Heart right ventricle (tissue), 16 donors: ENCODE measurements at regions not wholly inside any gene's neighbourhood (a gene's known extent, or its start where the extent isn't known, plus 50 kb on each side); places are given as distances from the start of the nearest gene placed in this dataset.

Source experiments
- ATAC-seq, 8 donors: fragments of 200-7000 bp; cut with Tn5 transposase; one replicate each; pipeline ENCODE4 v1.9.1; 2020; ENCODE audit warnings: mild to moderate bottlenecking in 8 of 8, moderate library complexity in 8 of 8, moderate number of reproducible peaks in 1 of 8
- DNase-seq, 2 donors: peaks; one replicate each; pipeline ENCODE4 v3.0.0-alpha.2; 2020
- H3K27ac ChIP-seq, 10 donors: fragments of 200-600 bp; sonication (generic) in 2 of 10; one replicate each; pipeline versions ENCODE4 v1.5.0 to v1.8.0; 2020 to 2022; ENCODE audit warnings: mild to moderate bottlenecking in 3 of 10
- H3K27me3 ChIP-seq, 7 donors: fragments of 200-600 bp; one replicate each; pipeline ENCODE4 v1.8.0; 2021 to 2022; ENCODE audit warnings: mild to moderate bottlenecking in 2 of 7
- H3K36me3 ChIP-seq, 9 donors: fragments of 200-600 bp; sonication (generic) in 1 of 9; one replicate each; pipeline versions ENCODE4 v1.5.0 to v1.8.0; 2020 to 2022; ENCODE audit warnings: mild to moderate bottlenecking in 2 of 9
- H3K4me1 ChIP-seq, 9 donors: fragments of 200-600 bp; sonication (generic) in 1 of 9; one replicate each; pipeline versions ENCODE4 v1.5.0 to v1.8.0; 2020 to 2022; ENCODE audit warnings: mild to moderate bottlenecking in 4 of 9
- H3K4me3 ChIP-seq, 10 donors: fragments of 200-600 bp; sonication (generic) in 2 of 10; one replicate each; pipeline versions ENCODE4 v1.5.0 to v1.8.0; 2020 to 2022; ENCODE audit warnings: mild to moderate bottlenecking in 7 of 10, moderate library complexity in 2 of 10
- H3K9me3 ChIP-seq, 11 donors: fragments of 200-600 bp in 10 of 11; sonication (generic) in 2 of 11; one replicate each; pipeline versions ENCODE4 v1.5.0 to v1.8.0; 2013 to 2022; ENCODE audit warnings: mild to moderate bottlenecking in 2 of 11, control low read depth in 1 of 11, moderate library complexity in 1 of 11
- CTCF ChIP-seq, 9 donors: fragments of 200-600 bp; sonication (generic) in 2 of 9; IDR thresholded peaks; one replicate each; pipeline versions ENCODE4 v1.5.0 to v1.8.0; 2021 to 2022; ENCODE audit warnings: antibody characterized with exemption in 9 of 9, mild to moderate bottlenecking in 5 of 9, moderate library complexity in 1 of 9
- WGBS, 2 donors: extraction: QIAGEN DNeasy Blood & Tissue Kit; methylation state at CpG; one replicate each; pipeline ENCODE4 v1.1.7; 2013; ENCODE audit warnings: inconsistent platforms in 1 of 2; 5-methylcytosine and 5-hydroxymethylcytosine counted together
- intact Hi-C, 10 donors: fragments of 100-400 bp; cut with DNase I; formaldehyde crosslinking; loops; one replicate each; pipeline versions ENCODE4 v1.11.1 to v1.14.2; 2022
- donor health status: Arrhythmogenic right ventricular cardiomyopathy.
- donor health status: ischemic (EF 13 %, LVEDD 7.1; RV severe dilation, severe dysfunction).
- donor health status: healthy with polysubstance abuse.
- donor health status: DM: no; HTN: yes; CAD: no.
- donor health status: DM: no; HTN: no; CAD: no.
- donor health status: ischemic (EF 25% LVEDD 6.9; RV normal size, moderate dysfunction).
- donor health status: ischemic (EF 25% LVEDD 5.7; RV mildly dilated, moderate dysfunction).
- donor health status: healthy.
- donor health status: DM: yes; HTN: yes; CAD: no.
- donor health status: Ischemic cardiomyopathy.
- donor health status: ischemic (EF 35%, LVEDD 5.7; RV mildly dilated, moderate dysfunction).
- donor health status: nonischemic (EF 11% LVEDD 7.7; RV severe dilation, severe dysfunction).
- donor health status: DM: yes; HTN: yes; CAD: no.
- donor health status: PGD.
- donor health status: ischemic (EF 29% LVEDD 5.4; RV normal size, mild dysfunction).
- donor health status: nonischemic (EF 23%, LVEDD 6.1; RV moderate dilation, normal function).

- intact Hi-C loops: loop anchor here in 1 of 10 donors (10.0 kb wide), 1 partner anchor 47 kb away; no protein-coding TSS in a partner anchor
- Histone ChIP-seq H3K4me3 (no peak overlapping the region), H3K27ac (no peak overlapping the region), H3K4me1 (peaks cover 0 to 13% (median 10%) of the 10 kb centered on the region in 9 donors), H3K9me3 (no peaks in the 10 kb centered on the region), H3K27me3 (no peaks in the 10 kb centered on the region), H3K36me3 (no peaks in the 10 kb centered on the region)
- peak in 2 of 8 donors; percentile 27 to 41 for ATAC-seq
- 57 to 72% methylated on average over 15 of the region's 15 CpGs for WGBS, 2 donors
- DNase-seq: peak in 1 of 2 donors; percentile 38
- TF ChIP-seq CTCF (IDR thresholded peaks at IDR 0.05): peak in 2 of 9 donors; percentile 7 to 9
These were observed 141.4 kb upstream of the GSE1 start for GRCh38 chr16:85471469-85472431.

GRCh38 chr16:85472514-85472913 is 140.6 kb upstream of the GSE1 start:
- Histone ChIP-seq H3K27me3 (no peaks in the 10 kb centered on the region), H3K9me3 (no peaks in the 10 kb centered on the region), H3K4me3 (no peak overlapping the region), H3K36me3 (no peaks in the 10 kb centered on the region), H3K4me1 (peaks cover 0 to 13% (median 8%) of the 10 kb centered on the region in 9 donors), H3K27ac (no peak overlapping the region)
- ATAC-seq (peak in 1 of 8 donors; percentile 10), DNase-seq (no peak)
- no peak for TF ChIP-seq CTCF (IDR thresholded peaks at IDR 0.05)
- 66 to 75% methylated on average over 9 of the region's 9 CpGs for WGBS, 2 donors
- intact Hi-C loops: loop anchor here in 1 of 10 donors (10.0 kb wide), 1 partner anchor 48 kb away; no protein-coding TSS in a partner anchor

- H3K4me3 ChIP-seq: no peak overlapping the region
- intact Hi-C loops: loop anchor here in 1 of 10 donors (10.0 kb wide), 1 partner anchor 49 kb away; no protein-coding TSS in a partner anchor
- ATAC-seq: no peak
- no peaks in the 10 kb centered on the region for H3K27me3 ChIP-seq
- DNase-seq: no peak
- peaks cover 0 to 13% (median 8%) of the 10 kb centered on the region in 9 donors for H3K4me1 ChIP-seq
- H3K27ac ChIP-seq: no peak overlapping the region
- 90 to 93% methylated on average over 8 of the region's 8 CpGs for WGBS, 2 donors
- no peaks in the 10 kb centered on the region for H3K9me3 ChIP-seq
- no peak for TF ChIP-seq CTCF (IDR thresholded peaks at IDR 0.05)
- H3K36me3 ChIP-seq: no peaks in the 10 kb centered on the region
These were observed 139.8 kb upstream of the GSE1 start for GRCh38 chr16:85473323-85473722.

GRCh38 chr16:85473909-85474620 is 139.1 kb upstream of the GSE1 start:
- intact Hi-C loops: loop anchor here in 1 of 10 donors (10.0 kb wide), 1 partner anchor 49 kb away; no protein-coding TSS in a partner anchor
- no peaks in the 10 kb centered on the region for H3K9me3 ChIP-seq
- H3K27me3 ChIP-seq: no peaks in the 10 kb centered on the region
- TF ChIP-seq CTCF (IDR thresholded peaks at IDR 0.05): no peak
- H3K4me1 ChIP-seq: peaks cover 0 to 13% (median 8%) of the 10 kb centered on the region in 9 donors
- ATAC-seq (peak in 2 of 8 donors; percentile 9), DNase-seq (no peak)
- no peak overlapping the region for H3K27ac ChIP-seq
- H3K36me3 ChIP-seq: no peaks in the 10 kb centered on the region
- H3K4me3 ChIP-seq: no peak overlapping the region
- WGBS, 2 donors: 74 to 80% methylated on average over 21 of the region's 21 CpGs
